WTC11 (cell line): ENCODE measurements at regions not wholly inside any gene's neighbourhood (a gene's known extent, or its start where the extent isn't known, plus 50 kb on each side); places are given as distances from the start of the nearest gene placed in this dataset.
"Not testable (repeated sequence)": the region's sequence is repeated elsewhere in the genome, so short reads cannot be mapped to it uniquely, and the experiment has no call there.

Source experiments
- ATAC-seq: fragments of 200-7000 bp; cut with Tn5 transposase; 2 replicates; pipeline ENCODE4 v1.10.0; 2021; ENCODE audit warnings: mild to moderate bottlenecking, moderate library complexity
- CTCF ChIA-PET: fragments of 300-600 bp; sonication (Branson Sonifier 250); formaldehyde crosslinking; loops from one replicate; lab custom pipeline; 2021; ENCODE audit warnings: antibody characterized with exemption; lab: Charles Lee
- POLR2A ChIA-PET: fragments of 350-600 bp; sonication (Branson Sonifier 250); formaldehyde crosslinking; loops from one replicate; lab custom pipeline; 2021; ENCODE audit warnings: antibody characterized with exemption; lab: Charles Lee
- DNase-seq: peaks from one replicate; pipeline ENCODE4 v3.0.0; 2021; ENCODE audit warnings: low spot score
- H3K27ac Mint-ChIP-seq: 2 replicates; pipeline ENCODE4 v1.8.0; 2021; ENCODE audit warnings: mixed read lengths
- H3K27me3 Mint-ChIP-seq: 2 replicates; pipeline ENCODE4 v1.8.0; 2021; ENCODE audit warnings: low read depth, mild to moderate bottlenecking, moderate library complexity, mixed read lengths
- H3K36me3 Mint-ChIP-seq: 2 replicates; pipeline ENCODE4 v1.8.0; 2021; ENCODE audit warnings: mixed read lengths
- H3K4me1 Mint-ChIP-seq: 2 replicates; pipeline ENCODE4 v1.8.0; 2022; ENCODE audit warnings: mixed read lengths
- H3K4me3 Mint-ChIP-seq: 2 replicates; pipeline ENCODE4 v1.8.0; 2021; ENCODE audit warnings: mild to moderate bottlenecking, moderate library complexity, mixed read lengths
- H3K9me3 Mint-ChIP-seq: 2 replicates; pipeline ENCODE4 v1.8.0; 2021; ENCODE audit warnings: mixed read lengths
- CREB1 ChIP-seq: sonication (generic); formaldehyde crosslinking; IDR thresholded peaks from 2 replicates; pipeline ENCODE4 v1.8.0; 2023; ENCODE audit warnings: mild to moderate bottlenecking, missing genetic modification reagents
- CREM ChIP-seq: sonication (generic); formaldehyde crosslinking; IDR thresholded peaks from 2 replicates; pipeline ENCODE4 v1.8.1; 2022; ENCODE audit warnings: mild to moderate bottlenecking, missing genetic modification reagents, moderate library complexity
- ELF4 ChIP-seq: sonication (generic); formaldehyde crosslinking; IDR thresholded peaks from 2 replicates; pipeline ENCODE4 v1.8.1; 2022; ENCODE audit warnings: low read depth, mild to moderate bottlenecking, moderate library complexity, missing genetic modification reagents
- ESRRA ChIP-seq: sonication (generic); formaldehyde crosslinking; IDR thresholded peaks from 2 replicates; pipeline ENCODE4 v1.8.1; 2022; ENCODE audit warnings: mild to moderate bottlenecking, missing genetic modification reagents, borderline replicate concordance
- ETV6 ChIP-seq: sonication (generic); formaldehyde crosslinking; IDR thresholded peaks from 2 replicates; pipeline ENCODE4 v1.8.1; 2022; ENCODE audit warnings: mild to moderate bottlenecking, missing genetic modification reagents
- FOXK1 ChIP-seq: sonication (generic); formaldehyde crosslinking; IDR thresholded peaks from 2 replicates; pipeline ENCODE4 v1.8.0; 2022; ENCODE audit warnings: mild to moderate bottlenecking, moderate library complexity, missing genetic modification reagents
- SP1 ChIP-seq: sonication (generic); formaldehyde crosslinking; conservative IDR thresholded peaks from 2 replicates; pipeline ENCODE4 v1.8.1; 2022; ENCODE audit warnings: missing genetic modification reagents
- TEAD1 ChIP-seq: sonication (generic); formaldehyde crosslinking; IDR thresholded peaks from 2 replicates; pipeline ENCODE4 v1.8.0; 2022; ENCODE audit warnings: mild to moderate bottlenecking, missing genetic modification reagents
- USF2 ChIP-seq: sonication (generic); formaldehyde crosslinking; IDR thresholded peaks from 2 replicates; pipeline ENCODE4 v1.8.1; 2023; ENCODE audit warnings: mild to moderate bottlenecking, missing genetic modification reagents, moderate library complexity
- ZNF396 ChIP-seq: fragments of 250-450 bp; sonication (Bioruptor Pico); IDR thresholded peaks from 2 replicates; pipeline ENCODE4 v1.8.0; 2021; ENCODE audit warnings: mild to moderate bottlenecking, moderate library complexity, borderline replicate concordance
- ZNF425 ChIP-seq: fragments of 250-450 bp; sonication (Bioruptor Pico); conservative IDR thresholded peaks from 2 replicates; pipeline ENCODE4 v1.9.0; 2021; ENCODE audit warnings: mild to moderate bottlenecking
- TF ChIP-seq, protein P1 (sequence below): sonication (generic); formaldehyde crosslinking; IDR thresholded peaks from 2 replicates; pipeline ENCODE4 v1.8.1; 2022; ENCODE audit warnings: mild to moderate bottlenecking, moderate library complexity, missing genetic modification reagents
- TF ChIP-seq, protein P2 (sequence below): sonication (generic); formaldehyde crosslinking; IDR thresholded peaks from 2 replicates; pipeline ENCODE4 v1.8.0; 2023; ENCODE audit warnings: missing genetic modification reagents
- TF ChIP-seq, protein P3 (sequence below): sonication (generic); formaldehyde crosslinking; IDR thresholded peaks from 2 replicates; pipeline ENCODE4 v1.8.1; 2023; ENCODE audit warnings: mild to moderate bottlenecking, missing genetic modification reagents, moderate library complexity
- TF ChIP-seq, protein P4 (sequence below): fragments of 250-450 bp; sonication (Bioruptor Pico); IDR thresholded peaks from 2 replicates; pipeline ENCODE4 v1.9.0; 2021; ENCODE audit warnings: mild to moderate bottlenecking
- TF ChIP-seq, protein P5 (sequence below): sonication (generic); formaldehyde crosslinking; IDR thresholded peaks from 2 replicates; pipeline ENCODE4 v1.8.0; 2022; ENCODE audit warnings: mild to moderate bottlenecking, missing genetic modification reagents
- TF ChIP-seq, protein P6 (sequence below): fragments of 200-600 bp; IDR thresholded peaks from 2 replicates; pipeline ENCODE4 v1.8.0; 2022; ENCODE audit warnings: antibody characterized with exemption
- TF ChIP-seq, protein P7 (sequence below): sonication (generic); formaldehyde crosslinking; IDR thresholded peaks from 2 replicates; pipeline ENCODE4 v1.8.0; 2022; ENCODE audit warnings: mild to moderate bottlenecking, missing genetic modification reagents
- TF ChIP-seq, protein P8 (sequence below): fragments of 250-450 bp; sonication (Bioruptor Pico); IDR thresholded peaks from 2 replicates; pipeline ENCODE4 v2.1.2; 2022; ENCODE audit warnings: mild to moderate bottlenecking, moderate library complexity

GRCh38 chr4:25991340-25991739, 77.3 kb downstream of the SMIM20 start:
- DNase-seq (no peak), ATAC-seq (no peak)
- Mint-ChIP-seq H3K36me3 (peaks cover 6% of the 10 kb centered on the region; the same call in 1 of the 2 replicates), H3K27me3 (peaks cover 9% of the 10 kb centered on the region; the same call in 1 of the 2 replicates), H3K27ac (no peak overlapping the region), H3K4me3 (no peak overlapping the region), H3K4me1 (peaks cover 28% of the 10 kb centered on the region), H3K9me3 (peaks cover 9% of the 10 kb centered on the region)
- ChIA-PET POLR2A (no interaction called here), CTCF (no interaction called here)
- TF ChIP-seq, protein P1, sequence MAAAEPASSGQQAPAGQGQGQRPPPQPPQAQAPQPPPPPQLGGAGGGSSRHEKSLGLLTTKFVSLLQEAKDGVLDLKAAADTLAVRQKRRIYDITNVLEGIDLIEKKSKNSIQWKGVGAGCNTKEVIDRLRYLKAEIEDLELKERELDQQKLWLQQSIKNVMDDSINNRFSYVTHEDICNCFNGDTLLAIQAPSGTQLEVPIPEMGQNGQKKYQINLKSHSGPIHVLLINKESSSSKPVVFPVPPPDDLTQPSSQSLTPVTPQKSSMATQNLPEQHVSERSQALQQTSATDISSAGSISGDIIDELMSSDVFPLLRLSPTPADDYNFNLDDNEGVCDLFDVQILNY, result no peak

GRCh38 chr4:25993395-25994185, 79.6 kb downstream of the SMIM20 start:
- Mint-ChIP-seq H3K9me3 (peaks cover 9% of the 10 kb centered on the region), H3K4me1 (peaks cover 23% of the 10 kb centered on the region), H3K27ac (peak overlapping the region; percentile 100), H3K27me3 (peaks cover 4% of the 10 kb centered on the region; the same call in 1 of the 2 replicates), H3K36me3 (peaks cover 6% of the 10 kb centered on the region; the same call in 1 of the 2 replicates), H3K4me3 (peak overlapping the region; percentile 50)
- POLR2A ChIA-PET, result interaction anchor here (0.9 to 1.8 kb wide), 4 partner anchors 23 to 326 kb away, joined by 4 to 18 read pairs (median 6); partner anchors contain the start of gene RBPJ
- CTCF ChIA-PET, result interaction anchor here (0.6 to 2.2 kb wide), 40 partner anchors 10 to 1017 kb away, joined by 3 to 30 read pairs (median 4); partner anchors contain the start of gene SMIM20
- TF ChIP-seq, protein P2, sequence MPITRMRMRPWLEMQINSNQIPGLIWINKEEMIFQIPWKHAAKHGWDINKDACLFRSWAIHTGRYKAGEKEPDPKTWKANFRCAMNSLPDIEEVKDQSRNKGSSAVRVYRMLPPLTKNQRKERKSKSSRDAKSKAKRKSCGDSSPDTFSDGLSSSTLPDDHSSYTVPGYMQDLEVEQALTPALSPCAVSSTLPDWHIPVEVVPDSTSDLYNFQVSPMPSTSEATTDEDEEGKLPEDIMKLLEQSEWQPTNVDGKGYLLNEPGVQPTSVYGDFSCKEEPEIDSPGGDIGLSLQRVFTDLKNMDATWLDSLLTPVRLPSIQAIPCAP (CRISPR knock-in tag), result no peak
- TF ChIP-seq ESRRA (CRISPR knock-in tag), result no peak
- no peak for TF ChIP-seq TEAD1
- TF ChIP-seq, protein P3, sequence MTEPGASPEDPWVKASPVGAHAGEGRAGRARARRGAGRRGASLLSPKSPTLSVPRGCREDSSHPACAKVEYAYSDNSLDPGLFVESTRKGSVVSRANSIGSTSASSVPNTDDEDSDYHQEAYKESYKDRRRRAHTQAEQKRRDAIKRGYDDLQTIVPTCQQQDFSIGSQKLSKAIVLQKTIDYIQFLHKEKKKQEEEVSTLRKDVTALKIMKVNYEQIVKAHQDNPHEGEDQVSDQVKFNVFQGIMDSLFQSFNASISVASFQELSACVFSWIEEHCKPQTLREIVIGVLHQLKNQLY (CRISPR knock-in tag), result no peak
- peak; percentile 17; the same call in 1 of the 2 replicates for TF ChIP-seq ETV6
- TF ChIP-seq, protein P4, sequence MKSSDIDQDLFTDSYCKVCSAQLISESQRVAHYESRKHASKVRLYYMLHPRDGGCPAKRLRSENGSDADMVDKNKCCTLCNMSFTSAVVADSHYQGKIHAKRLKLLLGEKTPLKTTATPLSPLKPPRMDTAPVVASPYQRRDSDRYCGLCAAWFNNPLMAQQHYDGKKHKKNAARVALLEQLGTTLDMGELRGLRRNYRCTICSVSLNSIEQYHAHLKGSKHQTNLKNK (CRISPR knock-in tag), result no peak
- TF ChIP-seq FOXK1 (CRISPR knock-in tag), result peak; percentile 44; the same call in 1 of the 2 replicates
- no peak for TF ChIP-seq ELF4 (CRISPR knock-in tag)
- no peak for TF ChIP-seq CREB1
- peak; percentile 63 for TF ChIP-seq USF2 (CRISPR knock-in tag)
- TF ChIP-seq, protein P5, sequence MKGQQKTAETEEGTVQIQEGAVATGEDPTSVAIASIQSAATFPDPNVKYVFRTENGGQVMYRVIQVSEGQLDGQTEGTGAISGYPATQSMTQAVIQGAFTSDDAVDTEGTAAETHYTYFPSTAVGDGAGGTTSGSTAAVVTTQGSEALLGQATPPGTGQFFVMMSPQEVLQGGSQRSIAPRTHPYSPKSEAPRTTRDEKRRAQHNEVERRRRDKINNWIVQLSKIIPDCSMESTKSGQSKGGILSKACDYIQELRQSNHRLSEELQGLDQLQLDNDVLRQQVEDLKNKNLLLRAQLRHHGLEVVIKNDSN (CRISPR knock-in tag), result peak; percentile 40; the same call in 1 of the 2 replicates
- TF ChIP-seq, protein P6, sequence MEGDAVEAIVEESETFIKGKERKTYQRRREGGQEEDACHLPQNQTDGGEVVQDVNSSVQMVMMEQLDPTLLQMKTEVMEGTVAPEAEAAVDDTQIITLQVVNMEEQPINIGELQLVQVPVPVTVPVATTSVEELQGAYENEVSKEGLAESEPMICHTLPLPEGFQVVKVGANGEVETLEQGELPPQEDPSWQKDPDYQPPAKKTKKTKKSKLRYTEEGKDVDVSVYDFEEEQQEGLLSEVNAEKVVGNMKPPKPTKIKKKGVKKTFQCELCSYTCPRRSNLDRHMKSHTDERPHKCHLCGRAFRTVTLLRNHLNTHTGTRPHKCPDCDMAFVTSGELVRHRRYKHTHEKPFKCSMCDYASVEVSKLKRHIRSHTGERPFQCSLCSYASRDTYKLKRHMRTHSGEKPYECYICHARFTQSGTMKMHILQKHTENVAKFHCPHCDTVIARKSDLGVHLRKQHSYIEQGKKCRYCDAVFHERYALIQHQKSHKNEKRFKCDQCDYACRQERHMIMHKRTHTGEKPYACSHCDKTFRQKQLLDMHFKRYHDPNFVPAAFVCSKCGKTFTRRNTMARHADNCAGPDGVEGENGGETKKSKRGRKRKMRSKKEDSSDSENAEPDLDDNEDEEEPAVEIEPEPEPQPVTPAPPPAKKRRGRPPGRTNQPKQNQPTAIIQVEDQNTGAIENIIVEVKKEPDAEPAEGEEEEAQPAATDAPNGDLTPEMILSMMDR, result peak; percentile 62; the same call in 1 of the 2 replicates
- TF ChIP-seq, protein P7, sequence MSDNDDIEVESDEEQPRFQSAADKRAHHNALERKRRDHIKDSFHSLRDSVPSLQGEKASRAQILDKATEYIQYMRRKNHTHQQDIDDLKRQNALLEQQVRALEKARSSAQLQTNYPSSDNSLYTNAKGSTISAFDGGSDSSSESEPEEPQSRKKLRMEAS (CRISPR knock-in tag), result peak; percentile 48; the same call in 1 of the 2 replicates
- TF ChIP-seq ZNF425 (CRISPR knock-in tag), result no peak
- TF ChIP-seq ZNF396 (CRISPR knock-in tag), result no peak
- TF ChIP-seq CREM (CRISPR knock-in tag), result 0 out of 2 replicates have a peak, but pooled peaks have one; percentile 38
- peak; percentile 86 for TF ChIP-seq SP1 (CRISPR knock-in tag)
- TF ChIP-seq, protein P8, sequence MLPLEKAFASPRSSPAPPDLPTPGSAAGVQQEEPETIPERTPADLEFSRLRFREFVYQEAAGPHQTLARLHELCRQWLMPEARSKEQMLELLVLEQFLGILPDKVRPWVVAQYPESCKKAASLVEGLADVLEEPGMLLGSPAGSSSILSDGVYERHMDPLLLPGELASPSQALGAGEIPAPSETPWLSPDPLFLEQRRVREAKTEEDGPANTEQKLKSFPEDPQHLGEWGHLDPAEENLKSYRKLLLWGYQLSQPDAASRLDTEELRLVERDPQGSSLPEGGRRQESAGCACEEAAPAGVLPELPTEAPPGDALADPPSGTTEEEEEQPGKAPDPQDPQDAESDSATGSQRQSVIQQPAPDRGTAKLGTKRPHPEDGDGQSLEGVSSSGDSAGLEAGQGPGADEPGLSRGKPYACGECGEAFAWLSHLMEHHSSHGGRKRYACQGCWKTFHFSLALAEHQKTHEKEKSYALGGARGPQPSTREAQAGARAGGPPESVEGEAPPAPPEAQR (CRISPR knock-in tag), result no peak
- ATAC-seq, result peak; percentile 94
- peak; percentile 96 for DNase-seq

DNA sequence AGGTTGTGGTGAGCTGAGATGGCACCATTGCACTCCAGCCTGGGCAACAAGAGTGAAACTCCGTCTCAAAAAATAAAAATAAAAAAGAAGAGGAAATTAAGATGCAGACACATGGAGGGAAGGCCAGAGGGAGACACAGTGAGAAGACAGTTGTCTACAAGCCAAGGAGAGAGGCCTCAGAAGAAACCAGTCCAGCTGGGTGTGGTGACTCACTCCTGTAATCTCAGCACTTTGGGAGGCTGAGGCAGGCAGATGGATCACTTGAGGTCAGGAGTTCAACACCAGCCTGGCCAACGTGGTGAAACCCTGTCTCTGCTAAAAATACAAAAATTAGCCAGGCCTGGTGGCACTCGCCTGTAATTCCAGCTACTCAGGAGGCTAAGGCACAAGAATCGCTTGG, 80.6 kb downstream of the SMIM20 start:
- H3K9me3 Mint-ChIP-seq, H3K4me3 Mint-ChIP-seq, H3K36me3 Mint-ChIP-seq, DNase-seq, H3K27ac Mint-ChIP-seq, ATAC-seq, H3K27me3 Mint-ChIP-seq: not testable (repeated sequence)
- peaks cover 23% of the 10 kb centered on the region for H3K4me1 Mint-ChIP-seq
- ChIA-PET CTCF (interaction anchor here (0.7 to 2.2 kb wide), 11 partner anchors 17 to 469 kb away, joined by 4 to 30 read pairs (median 6); no protein-coding TSS in a partner anchor), POLR2A (interaction anchor here (0.7 kb wide), 1 partner anchor 34 kb away, joined by 4 read pairs; no protein-coding TSS in a partner anchor)
